ENCODE measurements at regions not wholly inside any gene's neighbourhood (a gene's known extent, or its start where the extent isn't known, plus 50 kb on each side); places are given as distances from the start of the nearest gene placed in this dataset.

- no peaks in the 10 kb centered on the region for H3K27me3 Mint-ChIP-seq
- peaks cover 17% of the 10 kb centered on the region for H3K4me1 Mint-ChIP-seq (ENCODE audit: low read depth)
- H3K9me3 Mint-ChIP-seq = no peaks in the 10 kb centered on the region
- no peak overlapping the region for H3K4me3 Mint-ChIP-seq
- H3K36me3 Mint-ChIP-seq (ENCODE audit: low read depth) = no peaks in the 10 kb centered on the region
- intact Hi-C loops (cut with micrococcal nuclease) = no loop called here
- no peak overlapping the region for H3K27ac Mint-ChIP-seq
Observed at GRCh38 chr1:199693724-199694123, 333.8 kb upstream of the NR5A2 start.

- peaks cover 9% of the 10 kb centered on the region for H3K4me1 Mint-ChIP-seq (ENCODE audit: low read depth)
- H3K27ac Mint-ChIP-seq = no peak overlapping the region
- no peaks in the 10 kb centered on the region for H3K9me3 Mint-ChIP-seq
- no peaks in the 10 kb centered on the region for H3K36me3 Mint-ChIP-seq (ENCODE audit: low read depth)
- H3K4me3 Mint-ChIP-seq = no peak overlapping the region
- intact Hi-C loops (cut with micrococcal nuclease) = no loop called here
- H3K27me3 Mint-ChIP-seq = no peaks in the 10 kb centered on the region
Observed at GRCh38 chr1:199696225-199696624, 331.3 kb upstream of the NR5A2 start.

- H3K4me3 Mint-ChIP-seq = no peak overlapping the region
- intact Hi-C loops (cut with micrococcal nuclease) = no loop called here
- no peaks in the 10 kb centered on the region for H3K9me3 Mint-ChIP-seq
- H3K27me3 Mint-ChIP-seq = no peaks in the 10 kb centered on the region
- H3K27ac Mint-ChIP-seq = no peak overlapping the region
- H3K36me3 Mint-ChIP-seq (ENCODE audit: low read depth) = no peaks in the 10 kb centered on the region
- H3K4me1 Mint-ChIP-seq (ENCODE audit: low read depth) = no peaks in the 10 kb centered on the region
Observed at GRCh38 chr1:199698222-199698621, 329.3 kb upstream of the NR5A2 start.

- Mint-ChIP-seq H3K4me3 (no peak overlapping the region), H3K27me3 (no peaks in the 10 kb centered on the region), H3K36me3 (ENCODE audit: low read depth) (no peaks in the 10 kb centered on the region), H3K27ac (no peak overlapping the region), H3K9me3 (no peaks in the 10 kb centered on the region), H3K4me1 (ENCODE audit: low read depth) (no peaks in the 10 kb centered on the region)
- intact Hi-C loops (cut with micrococcal nuclease) = no loop called here
Observed at GRCh38 chr1:199700551-199700950, 327.0 kb upstream of the NR5A2 start.

GRCh38 chr1:199701726-199702125 is 325.8 kb upstream of the NR5A2 start:
- Mint-ChIP-seq H3K4me3 (no peak overlapping the region), H3K4me1 (ENCODE audit: low read depth) (no peaks in the 10 kb centered on the region), H3K27ac (no peak overlapping the region), H3K36me3 (ENCODE audit: low read depth) (no peaks in the 10 kb centered on the region), H3K27me3 (no peaks in the 10 kb centered on the region), H3K9me3 (no peaks in the 10 kb centered on the region)
- intact Hi-C loops (cut with micrococcal nuclease) = no loop called here

- intact Hi-C loops (cut with micrococcal nuclease) = no loop called here
- H3K4me1 Mint-ChIP-seq (ENCODE audit: low read depth) = no peaks in the 10 kb centered on the region
- H3K27ac Mint-ChIP-seq = no peak overlapping the region
- no peaks in the 10 kb centered on the region for H3K27me3 Mint-ChIP-seq
- H3K4me3 Mint-ChIP-seq = no peak overlapping the region
- H3K9me3 Mint-ChIP-seq = no peaks in the 10 kb centered on the region
- no peaks in the 10 kb centered on the region for H3K36me3 Mint-ChIP-seq (ENCODE audit: low read depth)
Observed at GRCh38 chr1:199704231-199704630, 323.3 kb upstream of the NR5A2 start.

GRCh38 chr1:199705825-199706224 is 321.7 kb upstream of the NR5A2 start:
- Mint-ChIP-seq H3K36me3 (ENCODE audit: low read depth) (no peaks in the 10 kb centered on the region), H3K27me3 (no peaks in the 10 kb centered on the region), H3K27ac (no peak overlapping the region), H3K4me3 (no peak overlapping the region), H3K4me1 (ENCODE audit: low read depth) (no peaks in the 10 kb centered on the region), H3K9me3 (peaks cover 9% of the 10 kb centered on the region)
- intact Hi-C loops (cut with micrococcal nuclease) = no loop called here

- H3K27me3 Mint-ChIP-seq = no peaks in the 10 kb centered on the region
Observed at GRCh38 chr1:199706826-199707606, 320.5 kb upstream of the NR5A2 start.

GRCh38 chr1:199710974-199711373 is 316.5 kb upstream of the NR5A2 start:
- no peak overlapping the region for H3K4me3 Mint-ChIP-seq
- peaks cover 25% of the 10 kb centered on the region for H3K9me3 Mint-ChIP-seq
- H3K36me3 Mint-ChIP-seq (ENCODE audit: low read depth) = no peaks in the 10 kb centered on the region
- H3K27ac Mint-ChIP-seq = no peak overlapping the region
- intact Hi-C loops (cut with micrococcal nuclease) = no loop called here
- H3K4me1 Mint-ChIP-seq (ENCODE audit: low read depth) = no peaks in the 10 kb centered on the region
- H3K27me3 Mint-ChIP-seq = no peaks in the 10 kb centered on the region

More at GRCh38 chr1:199706826-199707606, 320.5 kb upstream of the NR5A2 start:
- H3K4me1 Mint-ChIP-seq (ENCODE audit: low read depth) = no peaks in the 10 kb centered on the region
- H3K27ac Mint-ChIP-seq = no peak overlapping the region
- intact Hi-C loops (cut with micrococcal nuclease) = no loop called here
- no peaks in the 10 kb centered on the region for H3K36me3 Mint-ChIP-seq (ENCODE audit: low read depth)
- peaks cover 21% of the 10 kb centered on the region for H3K9me3 Mint-ChIP-seq
- no peak overlapping the region for H3K4me3 Mint-ChIP-seq

GRCh38 chr1:199716729-199717128 is 310.8 kb upstream of the NR5A2 start:
- Mint-ChIP-seq H3K4me3 (no peak overlapping the region), H3K4me1 (ENCODE audit: low read depth) (no peaks in the 10 kb centered on the region), H3K9me3 (peaks cover 7% of the 10 kb centered on the region), H3K27ac (no peak overlapping the region), H3K27me3 (no peaks in the 10 kb centered on the region), H3K36me3 (ENCODE audit: low read depth) (no peaks in the 10 kb centered on the region)
- intact Hi-C loops (cut with micrococcal nuclease) = no loop called here

GRCh38 chr1:199719156-199719842 is 308.2 kb upstream of the NR5A2 start:
- intact Hi-C loops (cut with micrococcal nuclease) = no loop called here
- Mint-ChIP-seq H3K9me3 (no peaks in the 10 kb centered on the region), H3K27me3 (no peaks in the 10 kb centered on the region), H3K36me3 (ENCODE audit: low read depth) (no peaks in the 10 kb centered on the region), H3K27ac (no peak overlapping the region), H3K4me1 (ENCODE audit: low read depth) (no peaks in the 10 kb centered on the region), H3K4me3 (no peak overlapping the region)

GRCh38 chr1:199720496-199720895 is 307.0 kb upstream of the NR5A2 start:
- H3K27me3 Mint-ChIP-seq = no peaks in the 10 kb centered on the region
- H3K4me1 Mint-ChIP-seq (ENCODE audit: low read depth) = no peaks in the 10 kb centered on the region
- intact Hi-C loops (cut with micrococcal nuclease) = no loop called here
- no peak overlapping the region for H3K27ac Mint-ChIP-seq
- H3K36me3 Mint-ChIP-seq (ENCODE audit: low read depth) = no peaks in the 10 kb centered on the region
- H3K4me3 Mint-ChIP-seq = no peak overlapping the region
- H3K9me3 Mint-ChIP-seq = no peaks in the 10 kb centered on the region

GRCh38 chr1:199721001-199721400 is 306.5 kb upstream of the NR5A2 start:
- intact Hi-C loops (cut with micrococcal nuclease) = no loop called here
- no peak overlapping the region for H3K27ac Mint-ChIP-seq
- H3K36me3 Mint-ChIP-seq (ENCODE audit: low read depth) = no peaks in the 10 kb centered on the region
- no peaks in the 10 kb centered on the region for H3K4me1 Mint-ChIP-seq (ENCODE audit: low read depth)
- no peaks in the 10 kb centered on the region for H3K27me3 Mint-ChIP-seq
- H3K9me3 Mint-ChIP-seq = no peaks in the 10 kb centered on the region
- H3K4me3 Mint-ChIP-seq = no peak overlapping the region

GRCh38 chr1:199723250-199723956 is 304.1 kb upstream of the NR5A2 start:
- no peak overlapping the region for H3K4me3 Mint-ChIP-seq
- intact Hi-C loops (cut with micrococcal nuclease) = no loop called here
- H3K9me3 Mint-ChIP-seq = no peaks in the 10 kb centered on the region
- no peaks in the 10 kb centered on the region for H3K27me3 Mint-ChIP-seq
- H3K36me3 Mint-ChIP-seq (ENCODE audit: low read depth) = no peaks in the 10 kb centered on the region
- no peak overlapping the region for H3K27ac Mint-ChIP-seq
- no peaks in the 10 kb centered on the region for H3K4me1 Mint-ChIP-seq (ENCODE audit: low read depth)
